Left ventricle myocardium inferior (tissue), 1 donor: ENCODE measurements at regions not wholly inside any gene's neighbourhood (a gene's known extent, or its start where the extent isn't known, plus 50 kb on each side); places are given as distances from the start of the nearest gene placed in this dataset.

ENCODE experiments used
- DNase-seq: peaks from one replicate; pipeline ENCODE4 v3.0.0-alpha.2; 2020
- H3K27ac ChIP-seq: fragments of 200-600 bp; replicated peaks from 2 replicates; pipeline ENCODE4 v1.8.0; 2021
- H3K27me3 ChIP-seq: fragments of 200-600 bp; 2 replicates; pipeline ENCODE4 v1.8.0; 2021; ENCODE audit warnings: low read depth
- H3K36me3 ChIP-seq: fragments of 200-600 bp; 2 replicates; pipeline ENCODE4 v1.8.0; 2021
- H3K4me1 ChIP-seq: fragments of 200-600 bp; 2 replicates; pipeline ENCODE4 v1.8.0; 2021
- H3K4me3 ChIP-seq: fragments of 200-600 bp; 2 replicates; pipeline ENCODE4 v1.8.0; 2021; ENCODE audit warnings: mild to moderate bottlenecking, moderate library complexity
- H3K9me3 ChIP-seq: fragments of 200-600 bp; replicated peaks from 2 replicates; pipeline ENCODE4 v1.8.0; 2021
- CTCF ChIP-seq: fragments of 200-600 bp; IDR thresholded peaks from 2 replicates; pipeline ENCODE4 v1.8.0; 2021; ENCODE audit warnings: antibody characterized with exemption, mild to moderate bottlenecking, borderline replicate concordance
- intact Hi-C: fragments of 100-400 bp; cut with micrococcal nuclease; formaldehyde crosslinking; loops from one replicate; pipeline ENCODE4 v1.11.0; 2022
- donor health status: DM: no; HTN: yes; CAD: no; lungs with severe emphysema.

DNA sequence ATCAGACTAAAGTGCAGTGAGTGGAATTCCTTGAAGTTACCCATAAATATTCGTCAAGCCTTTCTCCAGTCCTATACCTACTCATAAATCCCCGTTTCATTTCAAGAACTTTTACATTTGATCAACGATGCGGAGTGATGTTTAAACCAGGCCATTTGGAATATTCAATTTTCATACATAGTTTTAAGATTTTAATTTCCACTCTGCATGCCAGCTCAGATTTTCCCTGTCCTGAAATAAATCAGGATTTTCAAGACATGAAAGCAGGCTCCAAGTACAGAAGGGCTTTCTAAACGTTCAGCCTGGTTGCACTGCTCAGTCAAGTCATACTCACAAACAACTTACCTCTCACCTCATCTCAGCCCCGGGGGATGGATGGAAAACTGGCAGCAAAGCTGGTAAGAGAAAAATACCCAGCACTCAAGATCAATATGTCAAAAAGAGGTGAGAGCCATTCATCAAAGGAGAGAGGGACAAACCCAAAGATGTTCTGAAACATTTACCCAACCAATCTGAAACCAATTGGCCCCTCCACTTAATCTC is 418.5 kb downstream of the PLPP3 start:
- Histone ChIP-seq H3K36me3 (no peaks in the 10 kb centered on the region), H3K4me1 (peaks cover 4% of the 10 kb centered on the region), H3K27ac (no peak overlapping the region), H3K27me3 (no peaks in the 10 kb centered on the region), H3K4me3 (no peak overlapping the region), H3K9me3 (no peaks in the 10 kb centered on the region)
- DNase-seq = no peak
- intact Hi-C loops = no loop called here
- TF ChIP-seq CTCF = no peak

GRCh38 chr1:56156971-56157876 is 422.1 kb downstream of the PLPP3 start:
- DNase-seq = no peak
- H3K9me3 ChIP-seq = no peaks in the 10 kb centered on the region
- no peak overlapping the region for H3K27ac ChIP-seq
- no peaks in the 10 kb centered on the region for H3K27me3 ChIP-seq
- TF ChIP-seq CTCF = no peak
- peaks cover 11% of the 10 kb centered on the region for H3K4me1 ChIP-seq
- no peak overlapping the region for H3K4me3 ChIP-seq
- H3K36me3 ChIP-seq = no peaks in the 10 kb centered on the region
- intact Hi-C loops = no loop called here

DNA sequence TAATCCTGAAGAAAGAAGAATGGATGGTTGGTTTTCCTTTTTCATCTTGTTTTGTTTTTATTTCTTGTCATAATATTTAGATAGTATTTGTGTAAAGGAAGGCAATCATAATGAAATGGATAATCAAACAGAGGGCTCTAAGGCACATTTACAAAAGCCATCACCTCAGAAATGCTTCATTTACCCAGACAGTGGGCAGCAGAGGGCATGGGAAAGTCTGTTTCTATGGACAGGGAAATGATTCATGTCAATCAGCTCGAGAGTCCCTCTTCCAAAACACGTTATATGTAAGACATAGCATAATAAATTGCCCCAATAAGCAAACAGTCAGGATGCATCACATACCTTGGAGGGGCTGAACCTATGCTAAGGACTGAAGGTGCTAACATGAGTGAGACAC is 426.1 kb downstream of the PLPP3 start:
- no peaks in the 10 kb centered on the region for H3K27me3 ChIP-seq
- no peak overlapping the region for H3K27ac ChIP-seq
- intact Hi-C loops = no loop called here
- no peaks in the 10 kb centered on the region for H3K9me3 ChIP-seq
- no peak overlapping the region for H3K4me3 ChIP-seq
- DNase-seq = no peak
- no peak for TF ChIP-seq CTCF
- peaks cover 22% of the 10 kb centered on the region for H3K4me1 ChIP-seq
- no peaks in the 10 kb centered on the region for H3K36me3 ChIP-seq

DNA sequence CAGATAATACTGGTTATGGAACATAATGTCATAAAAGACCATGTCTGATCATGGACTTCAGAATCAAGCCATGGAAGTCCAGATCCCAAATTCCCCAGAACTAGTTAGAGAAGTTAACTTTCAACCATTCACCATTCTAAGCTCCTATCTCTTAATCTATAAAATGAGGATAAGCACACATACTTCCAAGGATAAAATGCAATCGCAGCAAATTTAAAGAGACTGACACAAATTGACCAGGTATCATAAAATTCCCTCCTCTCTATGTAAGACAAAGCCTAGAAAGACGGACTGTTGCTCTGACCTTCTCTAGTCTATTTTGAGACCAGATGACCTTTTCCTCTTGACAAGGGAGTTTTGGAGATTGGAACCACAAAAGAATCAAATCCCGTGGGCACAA is 426.7 kb downstream of the PLPP3 start:
- intact Hi-C loops = no loop called here
- Histone ChIP-seq H3K36me3 (no peaks in the 10 kb centered on the region), H3K4me1 (peaks cover 29% of the 10 kb centered on the region), H3K27ac (no peak overlapping the region), H3K27me3 (no peaks in the 10 kb centered on the region), H3K4me3 (no peak overlapping the region), H3K9me3 (no peaks in the 10 kb centered on the region)
- TF ChIP-seq CTCF = no peak
- no peak for DNase-seq

GRCh38 chr1:56151402-56151801 is 428.0 kb downstream of the PLPP3 start:
- intact Hi-C loops = no loop called here
- peaks cover 41% of the 10 kb centered on the region for H3K4me1 ChIP-seq
- no peak for DNase-seq
- H3K9me3 ChIP-seq = no peaks in the 10 kb centered on the region
- no peaks in the 10 kb centered on the region for H3K27me3 ChIP-seq
- H3K4me3 ChIP-seq = no peak overlapping the region
- H3K27ac ChIP-seq = no peak overlapping the region
- TF ChIP-seq CTCF = no peak
- no peaks in the 10 kb centered on the region for H3K36me3 ChIP-seq
